Umbilical cord (tissue), 1 donor: ENCODE measurements at regions not wholly inside any gene's neighbourhood (a gene's known extent, or its start where the extent isn't known, plus 50 kb on each side); places are given as distances from the start of the nearest gene placed in this dataset.

Source experiments
- DNase-seq: peaks from one replicate; pipeline ENCODE4 v3.0.0-alpha.2; 2015; ENCODE audit warnings: low spot score

DNA sequence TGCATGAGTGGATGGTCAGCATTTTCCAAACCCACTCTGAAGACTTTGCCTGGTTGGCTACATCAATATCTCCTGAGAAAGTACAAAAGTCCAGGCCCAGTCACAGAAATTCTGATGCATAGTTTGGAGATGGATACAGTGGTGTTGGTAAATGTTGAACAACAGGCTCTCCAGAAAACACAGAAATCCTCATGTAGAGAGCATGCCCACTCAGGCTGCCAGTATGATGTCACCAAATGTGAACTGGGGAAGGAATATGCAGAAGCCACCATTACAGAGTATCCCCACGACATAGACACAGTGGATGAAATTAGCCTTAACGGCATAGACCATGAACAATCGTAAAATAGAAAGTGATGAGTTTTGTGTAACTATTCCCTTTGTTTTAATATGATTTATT, 97.1 kb upstream of the NXT1 start:
- no peak for DNase-seq

DNA sequence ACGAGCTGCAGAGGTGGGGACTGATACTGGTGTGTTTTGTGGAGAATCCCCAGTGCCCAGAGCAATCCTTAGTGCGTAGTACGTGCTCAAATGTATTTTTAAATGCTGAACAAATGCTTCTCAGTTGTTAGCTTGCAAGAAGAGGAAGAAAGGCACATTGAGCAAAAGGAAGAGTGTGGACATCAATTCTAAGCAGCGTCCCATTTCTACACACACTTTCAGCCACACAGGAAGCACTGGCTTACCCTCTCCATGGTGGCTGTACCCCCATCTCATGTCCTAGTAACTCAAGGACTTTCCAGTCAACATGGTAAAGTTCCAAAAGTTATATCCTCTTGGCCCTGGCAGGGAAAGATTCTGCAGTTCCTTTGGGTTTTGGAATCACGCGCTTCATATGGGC, 98.8 kb upstream of the NXT1 start:
- DNase-seq: no peak

DNA sequence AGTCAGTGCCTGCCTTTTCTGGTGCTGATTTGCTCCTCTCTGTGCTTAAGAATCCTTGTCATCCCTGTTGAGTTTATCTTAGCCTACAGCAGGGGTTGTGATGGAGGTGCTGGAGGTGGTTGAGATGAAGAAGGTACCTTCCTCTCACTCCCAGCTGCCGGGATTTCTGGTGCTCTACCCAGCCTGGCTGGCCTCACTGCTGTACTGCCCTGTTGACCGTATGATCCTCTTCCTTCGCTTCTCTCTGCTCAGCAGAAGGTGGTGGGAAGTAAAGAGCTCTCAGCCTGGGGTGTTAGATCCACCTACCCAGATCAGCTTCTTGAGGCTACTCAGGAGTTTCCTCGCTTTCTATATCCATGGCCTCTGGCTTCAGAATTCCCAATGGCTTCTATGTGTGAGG, 101.0 kb upstream of the NXT1 start:
- no peak for DNase-seq

DNA sequence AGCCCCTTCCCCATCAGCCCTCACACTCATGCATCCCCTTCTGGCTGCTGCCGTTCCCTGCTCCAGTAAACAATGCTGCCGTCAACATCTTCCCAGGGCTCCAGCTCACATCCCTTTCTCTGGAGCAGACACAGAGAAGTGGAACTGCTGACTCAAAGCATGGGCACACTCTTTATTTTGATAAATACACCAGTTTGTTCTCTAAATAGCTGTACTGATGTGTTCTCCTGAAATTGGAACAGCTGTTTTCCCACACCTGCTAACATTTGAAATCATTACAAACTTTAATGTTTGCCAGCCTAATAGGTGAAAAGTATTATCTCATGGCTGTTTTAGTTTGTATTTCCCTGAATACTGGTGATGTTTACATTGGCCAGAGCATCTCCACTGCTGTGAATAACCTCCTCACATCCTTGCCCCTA, 102.1 kb upstream of the NXT1 start:
- DNase-seq: no peak

DNA sequence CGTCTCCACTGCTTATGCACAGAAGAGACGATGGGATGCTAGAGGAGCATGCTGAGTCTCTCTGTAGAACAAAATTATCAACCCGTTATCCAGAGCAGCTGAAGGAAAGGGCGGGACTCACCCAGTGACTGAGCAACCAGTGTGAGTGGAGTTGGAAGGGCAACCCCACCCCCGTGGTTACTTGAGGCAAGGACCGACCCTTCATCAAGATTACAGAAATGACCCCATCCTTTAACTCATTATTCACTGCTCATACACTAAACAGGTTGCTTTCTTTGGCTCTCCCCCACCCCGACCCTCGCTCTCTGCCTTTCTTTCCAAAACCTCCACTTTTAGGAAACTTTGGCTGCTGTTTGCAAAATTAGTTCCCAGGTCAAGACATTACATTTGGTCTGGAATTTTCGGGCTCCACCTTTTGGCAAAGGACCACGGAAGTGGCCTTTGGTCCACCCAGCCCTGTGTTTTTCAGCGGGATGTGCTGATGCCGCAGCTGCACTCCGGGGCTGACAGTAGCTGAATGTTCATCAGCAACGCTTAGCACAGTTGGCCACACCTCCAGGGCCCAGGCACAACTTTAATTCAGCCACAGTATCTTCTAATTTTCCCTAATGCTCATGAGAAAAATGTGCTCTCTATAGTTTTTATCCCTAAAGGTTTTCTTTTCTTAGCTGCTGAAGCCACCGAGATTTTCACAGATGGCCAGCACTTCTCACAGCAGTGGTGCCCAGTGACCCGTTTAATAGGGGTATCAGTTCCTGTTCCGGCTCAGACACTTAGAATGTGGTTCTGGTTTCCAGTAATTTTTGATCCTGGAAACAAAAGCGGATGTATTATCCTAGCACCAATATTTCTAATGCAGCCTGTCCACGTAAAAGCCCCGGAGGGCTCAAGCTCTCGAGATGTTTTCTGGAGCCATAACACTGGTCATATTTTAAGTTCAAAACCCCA, 103.6 kb upstream of the NXT1 start:
- no peak for DNase-seq

DNA sequence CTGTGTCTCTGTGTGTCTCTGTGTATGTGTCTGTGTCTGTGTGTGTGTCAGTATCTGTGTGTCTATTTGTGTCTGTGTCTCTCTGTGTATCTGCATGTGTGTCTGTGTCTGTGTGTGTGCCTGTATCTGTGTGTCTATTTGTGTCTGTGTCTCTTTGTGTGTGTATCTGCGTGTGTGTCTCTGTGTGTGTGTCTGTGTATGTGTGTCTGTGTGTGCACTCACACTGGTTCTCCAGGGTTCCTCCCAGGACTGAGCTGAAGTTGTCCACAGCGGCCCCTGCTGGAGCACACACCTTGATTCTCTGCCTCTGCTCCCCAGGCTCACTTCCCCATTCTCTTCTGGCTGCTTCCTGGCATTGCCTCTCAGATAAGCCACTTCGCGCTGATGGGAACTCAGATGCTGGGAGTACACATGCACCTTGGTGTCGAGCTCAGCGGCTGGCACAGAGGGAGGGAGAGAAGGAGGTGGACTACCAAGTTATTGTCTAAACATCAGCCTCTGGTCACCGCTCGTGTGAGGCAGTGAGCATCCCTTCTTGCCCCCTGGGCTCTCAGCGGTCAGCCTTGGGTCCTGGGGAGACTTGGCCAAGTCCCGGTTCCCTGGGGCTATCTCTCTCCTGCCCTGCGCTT, 104.9 kb upstream of the NXT1 start:
- peak; percentile 67 for DNase-seq

DNA sequence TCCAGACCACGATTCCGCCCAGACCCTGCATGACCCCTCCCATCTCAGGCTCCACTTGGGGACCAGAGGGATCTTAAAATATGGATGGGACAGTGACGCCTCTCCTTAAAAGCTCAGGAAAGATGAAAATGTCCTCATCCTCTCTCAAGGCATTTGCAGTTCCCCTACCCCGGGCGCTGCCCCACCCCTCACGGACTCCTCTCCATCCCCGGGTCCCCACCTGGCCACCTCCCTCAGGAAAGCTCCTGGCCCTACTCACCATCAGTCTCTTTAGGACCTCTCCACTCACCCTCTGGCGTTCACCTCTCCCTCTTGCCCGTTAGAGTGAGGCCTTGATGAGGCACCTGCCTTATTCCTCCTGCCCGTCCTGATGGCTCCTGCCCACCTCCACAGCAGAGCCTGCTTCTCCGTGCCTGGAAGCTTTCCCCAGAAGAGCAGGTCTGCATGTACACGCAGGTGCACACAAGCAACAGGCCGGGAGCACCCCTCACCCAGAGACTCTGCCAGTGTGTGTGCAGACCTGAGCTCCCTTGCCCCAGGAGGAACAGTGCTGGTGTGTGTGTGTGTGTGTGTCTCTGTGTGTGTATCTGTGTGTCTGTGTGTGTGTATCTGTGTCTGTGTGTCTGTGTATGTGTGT, 105.6 kb upstream of the NXT1 start:
- DNase-seq: no peak

DNA sequence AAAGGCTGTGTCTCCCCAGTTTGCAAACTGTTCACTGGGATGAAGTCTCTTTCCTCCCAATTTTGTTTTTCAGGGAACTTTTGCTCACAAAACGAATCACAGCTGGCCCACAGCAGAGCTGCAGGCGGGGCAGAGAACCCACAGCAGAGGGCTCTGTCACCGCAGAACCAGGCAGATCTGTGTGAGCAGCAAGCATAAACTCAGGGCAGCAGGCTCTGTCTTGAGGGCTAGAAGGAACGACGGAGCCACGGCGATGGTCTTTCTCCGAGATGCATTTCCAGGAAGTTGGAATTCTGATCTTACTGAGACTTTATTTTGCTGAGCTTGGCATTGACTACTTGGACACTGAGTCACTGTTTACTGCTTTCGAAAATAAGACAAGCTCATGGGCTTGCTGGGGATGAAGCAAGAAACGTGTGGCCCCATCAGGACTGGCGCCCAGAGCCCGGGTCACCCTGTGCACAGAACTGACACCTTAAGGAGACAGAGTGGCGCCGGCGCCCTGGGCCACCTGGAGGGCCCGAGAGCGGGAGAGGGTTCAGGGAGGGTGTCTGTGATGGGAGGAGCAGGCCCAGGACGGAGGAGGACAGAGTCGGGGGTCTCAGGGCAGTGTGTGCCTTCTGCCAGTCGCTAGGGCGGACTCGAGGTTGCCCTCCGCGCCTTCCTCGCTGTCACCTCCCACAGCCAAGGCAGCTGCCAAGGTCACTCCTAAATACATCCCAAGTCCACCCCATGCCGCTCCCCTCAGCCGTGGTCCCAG, 106.3 kb upstream of the NXT1 start:
- DNase-seq: no peak

DNA sequence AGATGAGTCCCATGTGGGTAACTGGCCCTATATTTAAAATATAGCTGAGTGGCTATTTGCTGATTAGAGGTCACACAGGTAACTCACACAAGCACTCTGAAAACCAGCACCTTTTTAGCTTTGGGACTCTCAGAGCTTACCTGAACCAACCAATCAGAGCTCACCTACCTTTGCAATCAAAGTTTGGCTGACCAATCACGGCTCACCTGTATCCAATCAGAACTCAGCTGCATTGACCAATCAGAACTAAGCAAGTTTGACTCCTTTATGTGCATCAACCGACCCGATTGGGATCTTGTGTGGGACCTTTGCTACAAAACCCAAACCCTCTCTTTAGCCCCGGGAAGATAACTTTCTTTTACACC, 106.8 kb upstream of the NXT1 start:
- DNase-seq: no peak

DNA sequence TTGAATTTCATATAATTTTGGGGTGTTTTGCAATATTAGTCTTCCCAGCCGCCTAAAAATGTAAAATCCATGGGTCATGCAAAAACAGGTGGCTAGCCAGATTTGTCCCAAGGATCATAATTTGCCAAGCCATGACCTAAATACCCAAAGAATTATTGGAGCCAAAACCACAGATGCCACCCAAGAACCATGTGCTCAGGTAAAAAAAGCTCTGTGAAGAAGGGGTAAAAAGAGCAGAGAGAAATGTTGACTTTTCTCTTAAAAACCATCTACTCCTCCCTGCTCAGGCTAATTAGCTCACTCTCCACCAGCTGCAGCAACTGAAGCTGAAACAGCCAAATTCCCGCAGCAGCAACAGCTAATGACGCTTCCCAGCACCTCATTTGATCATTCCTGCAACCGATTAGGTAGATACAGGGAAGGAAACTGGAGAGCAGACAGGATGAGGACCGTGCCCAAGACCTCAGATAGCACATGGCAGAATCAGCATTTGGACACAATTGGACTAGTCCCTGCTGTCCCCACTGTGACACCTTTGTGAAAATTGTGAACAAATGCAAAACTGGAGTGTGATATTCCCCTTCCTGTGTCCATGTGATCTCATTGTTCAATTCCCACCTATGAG, 107.9 kb upstream of the NXT1 start:
- DNase-seq: no peak

DNA sequence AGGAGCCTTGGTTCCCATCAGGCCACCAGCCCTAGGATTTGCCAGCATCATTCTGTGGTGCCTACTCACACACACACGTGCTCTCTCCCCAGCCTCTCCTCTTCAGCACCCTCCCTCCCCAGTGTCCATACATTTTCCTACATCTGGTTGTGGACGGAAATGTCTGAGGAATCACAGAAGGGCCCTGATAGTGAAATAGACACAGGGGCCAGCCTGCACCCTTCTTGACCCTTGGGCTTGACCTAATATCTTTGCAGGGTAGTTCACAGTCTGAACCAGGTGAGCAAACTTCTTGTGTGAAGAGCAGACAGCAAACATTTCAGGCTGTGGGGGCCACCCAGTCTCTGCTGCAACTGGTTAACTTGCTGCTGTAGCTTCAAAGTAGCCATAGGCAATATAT, 108.5 kb upstream of the NXT1 start:
- no peak for DNase-seq

DNA sequence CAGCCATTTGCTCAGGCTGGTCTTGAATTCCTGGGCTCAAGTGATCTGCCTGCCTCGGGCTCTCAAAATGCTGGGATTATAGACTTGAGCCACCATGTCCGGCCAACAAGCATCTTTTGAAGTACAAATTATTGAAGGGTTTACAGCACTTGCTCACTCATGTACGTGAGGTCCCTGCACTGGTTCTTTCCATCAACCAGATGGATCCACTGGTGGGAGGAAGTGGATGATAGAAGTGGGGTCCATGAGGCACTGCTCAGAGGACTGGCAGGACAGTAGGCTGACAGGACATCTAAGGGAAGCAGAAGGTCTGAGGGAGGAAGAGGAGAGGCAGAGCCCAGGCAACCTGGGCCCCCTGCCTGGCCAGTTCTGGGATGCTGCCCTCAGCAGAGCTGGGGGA, 109.2 kb upstream of the NXT1 start:
- DNase-seq: no peak

DNA sequence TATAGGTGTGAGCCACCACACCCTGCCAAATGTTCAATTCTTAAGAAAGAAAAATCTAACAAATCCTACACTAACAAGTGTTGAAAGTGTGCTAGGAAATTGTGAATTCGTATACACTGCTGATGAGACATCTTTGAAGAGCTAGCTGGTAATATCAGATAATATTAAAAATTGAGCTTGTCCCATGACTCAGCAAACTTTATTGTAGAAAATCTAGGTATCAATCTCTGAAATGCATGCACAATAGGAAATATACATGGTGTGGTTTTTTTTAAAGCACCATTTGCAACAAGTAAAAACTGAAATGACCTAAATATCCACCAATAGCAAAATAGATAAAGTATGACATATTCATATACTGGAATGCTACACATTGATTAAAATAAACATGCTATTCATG, 110.1 kb upstream of the NXT1 start:
- no peak for DNase-seq

DNA sequence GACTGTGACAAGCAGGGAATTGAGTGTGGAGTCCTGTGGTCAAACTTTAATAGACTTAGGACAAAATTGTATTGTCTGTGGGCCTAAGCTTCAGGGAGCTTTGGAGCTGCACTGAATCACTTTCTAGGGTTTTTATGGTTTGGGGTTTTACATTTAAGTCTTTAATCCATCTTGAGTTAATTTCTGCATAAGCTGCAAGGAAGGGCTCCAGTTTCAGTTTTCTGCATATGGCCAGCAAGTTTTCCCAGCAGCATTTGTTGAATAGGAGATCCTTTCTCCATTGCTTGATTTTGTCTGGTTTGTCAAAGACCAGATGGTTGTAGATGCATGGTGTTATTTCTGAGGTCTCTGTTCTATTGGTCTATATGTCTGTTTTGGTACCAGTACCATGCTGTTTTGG, 113.4 kb upstream of the NXT1 start:
- DNase-seq: no peak

DNA sequence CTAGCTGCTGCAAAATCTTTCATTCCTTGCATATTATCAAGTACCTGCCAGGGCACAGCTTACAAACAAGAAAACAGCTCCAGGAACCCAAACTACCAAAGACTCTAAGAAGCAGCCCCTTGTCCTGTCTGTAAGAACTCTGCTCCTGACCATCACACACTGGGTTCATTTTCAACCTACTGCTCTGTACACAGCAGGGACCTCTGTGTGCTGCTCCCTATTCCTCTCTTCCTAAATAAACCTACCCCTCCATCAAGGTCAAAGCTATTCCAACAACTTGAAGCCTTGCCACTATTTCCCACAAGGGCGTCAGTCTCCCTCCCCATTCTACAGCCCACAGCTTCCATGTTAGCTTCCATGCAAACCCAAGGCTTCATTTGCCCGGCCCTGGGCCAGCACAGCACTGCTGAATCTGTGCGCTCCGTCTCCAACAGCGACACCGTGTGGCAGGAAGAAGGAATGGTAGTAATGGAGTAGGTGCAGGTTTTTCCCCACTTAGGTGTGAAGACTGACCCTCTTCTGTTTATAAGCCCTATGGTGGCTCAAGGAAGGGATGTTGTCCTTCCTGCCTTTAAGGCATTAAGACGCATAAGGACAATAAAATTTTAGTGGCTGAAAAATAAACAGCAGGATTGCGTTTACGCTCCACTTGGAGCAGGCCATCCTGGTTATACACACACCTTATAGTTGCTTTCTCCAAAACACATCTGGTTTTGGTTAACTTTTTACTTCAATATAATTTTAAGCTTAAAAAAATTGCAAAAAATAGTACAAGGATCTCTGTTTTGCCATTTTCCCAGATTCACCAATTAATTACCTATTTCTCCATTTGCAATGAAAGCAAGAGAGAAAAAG, 115.2 kb upstream of the NXT1 start:
- peak; percentile 29 for DNase-seq

DNA sequence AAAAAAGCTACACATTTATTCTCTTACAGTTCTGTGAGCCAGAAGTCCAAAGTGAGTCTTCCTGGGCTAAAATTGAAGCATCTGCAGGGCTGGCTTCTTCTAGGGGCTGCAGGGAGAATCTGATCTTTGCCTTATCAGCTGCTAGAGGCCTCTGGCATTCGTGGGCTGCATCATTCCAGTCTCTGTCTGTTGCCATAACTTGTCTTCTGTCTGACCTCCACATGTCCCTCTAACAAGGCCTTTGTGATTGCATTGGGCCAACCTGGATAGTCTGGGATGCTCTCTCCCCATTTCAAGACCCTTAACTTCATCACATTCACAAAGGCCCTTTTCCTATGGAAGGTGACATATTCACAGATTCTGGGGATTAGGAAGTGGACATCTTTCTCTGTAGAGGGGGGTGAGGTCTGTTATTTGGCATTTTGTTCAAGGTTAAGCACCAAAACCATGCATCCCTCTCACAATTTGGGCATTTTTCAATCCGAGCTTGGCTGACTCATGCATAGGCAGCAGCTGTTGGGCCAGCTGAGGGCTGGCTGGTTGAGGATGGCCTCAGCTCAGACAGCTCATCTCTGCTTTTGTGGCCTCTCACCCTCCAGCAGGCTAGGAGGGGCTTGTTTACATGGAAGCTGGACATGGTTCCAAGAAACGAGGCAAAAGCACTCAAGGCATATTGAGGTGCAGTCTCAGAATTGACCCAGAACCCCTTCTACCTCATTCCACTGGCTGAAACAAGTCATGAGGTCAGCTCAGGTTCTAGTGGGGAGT, 116.1 kb upstream of the NXT1 start:
- DNase-seq: no peak

DNA sequence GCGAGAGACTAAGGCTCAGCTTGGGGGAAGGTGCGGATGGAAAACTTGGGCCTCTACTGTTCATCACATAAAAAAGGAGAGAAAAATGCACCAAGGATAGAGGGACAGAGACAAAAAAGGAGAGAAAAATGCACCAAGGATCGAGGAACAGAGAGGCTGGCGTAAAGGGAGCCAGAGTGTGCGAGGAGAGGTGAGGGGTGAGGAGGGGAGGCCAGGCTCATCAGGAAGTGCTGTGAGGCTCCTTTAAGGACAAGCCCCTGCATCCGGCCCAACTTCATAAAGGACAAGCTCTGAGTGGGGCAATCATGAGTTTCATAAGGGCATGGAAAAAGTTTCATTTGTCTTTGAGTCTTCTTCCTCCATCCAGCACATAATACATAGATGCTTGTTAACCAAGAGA, 117.2 kb upstream of the NXT1 start:
- DNase-seq: no peak

DNA sequence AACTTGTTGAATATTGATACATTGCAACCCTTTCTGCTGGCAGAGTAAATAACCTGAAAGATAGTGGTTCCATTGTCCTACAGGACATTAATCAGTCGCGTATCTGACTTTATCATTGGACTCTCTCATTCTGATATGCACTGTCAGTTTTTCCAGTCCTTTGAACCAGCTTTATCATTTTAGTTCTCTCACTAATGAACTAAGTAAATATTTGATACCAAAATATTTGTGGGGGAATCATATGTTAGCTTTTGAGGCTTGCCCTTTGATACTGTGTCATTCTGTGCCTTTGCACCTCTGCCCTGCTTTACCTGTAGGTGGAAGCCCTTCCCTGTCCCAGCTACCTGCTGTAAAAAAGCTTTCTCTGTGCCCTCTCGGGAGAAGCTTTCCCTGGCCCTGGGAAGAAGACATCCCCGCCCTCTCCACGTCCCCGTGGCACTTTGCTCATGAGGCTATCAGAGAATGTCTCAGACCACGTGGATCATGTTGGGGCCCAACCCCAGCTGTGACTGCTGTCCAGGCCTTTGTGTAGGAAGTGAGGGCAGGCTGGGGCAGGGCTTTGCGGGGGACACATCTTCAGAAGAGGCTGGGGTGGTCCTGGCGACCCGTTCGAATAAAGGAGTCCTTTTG, 117.8 kb upstream of the NXT1 start:
- DNase-seq: no peak

DNA sequence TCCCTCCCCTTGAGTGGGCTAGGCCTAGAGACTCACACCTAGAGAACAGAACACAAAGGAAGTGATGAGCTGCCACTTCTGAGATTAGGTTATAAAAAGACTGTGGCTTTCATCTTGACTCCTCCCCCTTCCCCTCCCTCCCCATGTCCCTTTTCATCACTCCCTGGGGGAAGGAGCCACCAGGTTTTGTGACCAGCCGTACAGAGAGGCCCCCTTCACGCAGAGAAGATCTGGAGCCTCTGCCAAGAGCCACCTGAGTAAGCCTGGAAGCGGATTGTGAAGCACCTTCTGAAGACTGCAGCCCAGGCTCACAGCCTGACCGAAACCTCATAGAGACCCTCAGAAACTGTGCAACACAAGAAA, 118.4 kb upstream of the NXT1 start:
- no peak for DNase-seq
